Hepatocyte (in vitro differentiated cells): ENCODE measurements at regions not wholly inside any gene's neighbourhood (a gene's known extent, or its start where the extent isn't known, plus 50 kb on each side); places are given as distances from the start of the nearest gene placed in this dataset.
A peak's percentile ranks its signal among the peaks of the same experiment; 100 is the strongest.
"Not testable (repeated sequence)": the region's sequence is repeated elsewhere in the genome, so short reads cannot be mapped to it uniquely, and the experiment has no call there.

Source experiments
- DNase-seq: peaks from one replicate; pipeline ENCODE4 v3.0.0-alpha.2; 2016; ENCODE audit warnings: low spot score
- H2AFZ ChIP-seq: fragments of 200-600 bp; sonication (generic); 2 replicates; pipeline ENCODE4 v1.6.0; 2016; ENCODE audit warnings: antibody characterized with exemption, mild to moderate bottlenecking
- H3K27ac ChIP-seq: fragments of 200-600 bp; sonication (generic); 2 replicates; pipeline ENCODE4 v1.5.1; 2016; ENCODE audit warnings: mild to moderate bottlenecking
- H3K27me3 ChIP-seq: fragments of 200-600 bp; sonication (generic); 2 replicates; pipeline ENCODE4 v1.6.1; 2016
- H3K36me3 ChIP-seq: fragments of 200-600 bp; sonication (generic); replicated peaks from 2 replicates; pipeline ENCODE4 v1.5.1; 2016; ENCODE audit warnings: low read depth; ENCODE audit not compliant: insufficient read depth
- H3K4me1 ChIP-seq: fragments of 200-600 bp; sonication (generic); 2 replicates; pipeline ENCODE4 v1.5.1; 2016; ENCODE audit warnings: mild to moderate bottlenecking, moderate library complexity; ENCODE audit not compliant: insufficient read depth
- H3K4me2 ChIP-seq: fragments of 200-600 bp; sonication (generic); 2 replicates; pipeline ENCODE4 v1.6.0; 2016
- H3K4me3 ChIP-seq: fragments of 200-600 bp; sonication (generic); 2 replicates; pipeline ENCODE4 v1.5.1; 2016; ENCODE audit warnings: mild to moderate bottlenecking
- H3K79me2 ChIP-seq: fragments of 200-600 bp; sonication (generic); 2 replicates; pipeline ENCODE4 v1.6.0; 2017; ENCODE audit warnings: mild to moderate bottlenecking
- H3K9me2 ChIP-seq: fragments of 200-600 bp; sonication (generic); replicated peaks from 2 replicates; pipeline ENCODE4 v1.6.0; 2017; ENCODE audit warnings: mild to moderate bottlenecking; ENCODE audit not compliant: insufficient read depth
- H3K9me3 ChIP-seq: fragments of 200-600 bp; sonication (generic); 2 replicates; pipeline ENCODE4 v1.5.1; 2016; ENCODE audit warnings: low read depth, mild to moderate bottlenecking
- H4K20me1 ChIP-seq: fragments of 200-600 bp; sonication (generic); 2 replicates; pipeline ENCODE4 v1.6.0; 2016; ENCODE audit warnings: mild to moderate bottlenecking; ENCODE audit not compliant: insufficient read depth, poor library complexity, severe bottlenecking
- EZH2 ChIP-seq: fragments of 200-600 bp; sonication (generic); IDR thresholded peaks from 2 replicates; pipeline ENCODE4 v1.6.1; 2016; ENCODE audit warnings: antibody characterized with exemption, mild to moderate bottlenecking, borderline replicate concordance
- EZH2phosphoT487 ChIP-seq: fragments of 200-600 bp; sonication (generic); IDR thresholded peaks from one replicate; pipeline ENCODE4 v1.6.1; 2018; ENCODE audit warnings: antibody characterized with exemption, mild to moderate bottlenecking, low read depth, moderate library complexity; ENCODE audit not compliant: unreplicated experiment, severe bottlenecking
- WGBS: methylation state at CpG from one replicate; pipeline ENCODE4 v1.1.6; 2016; ENCODE audit warnings: low lambda C conversion rate; ENCODE audit errors: missing lambda C conversion rate; 5-methylcytosine and 5-hydroxymethylcytosine counted together
- TF ChIP-seq, protein P1 (sequence below): fragments of 200-600 bp; sonication (generic); IDR thresholded peaks from 2 replicates; pipeline ENCODE4 v1.5.1; 2016; ENCODE audit warnings: antibody characterized with exemption, mild to moderate bottlenecking; ENCODE audit not compliant: poor library complexity

DNA sequence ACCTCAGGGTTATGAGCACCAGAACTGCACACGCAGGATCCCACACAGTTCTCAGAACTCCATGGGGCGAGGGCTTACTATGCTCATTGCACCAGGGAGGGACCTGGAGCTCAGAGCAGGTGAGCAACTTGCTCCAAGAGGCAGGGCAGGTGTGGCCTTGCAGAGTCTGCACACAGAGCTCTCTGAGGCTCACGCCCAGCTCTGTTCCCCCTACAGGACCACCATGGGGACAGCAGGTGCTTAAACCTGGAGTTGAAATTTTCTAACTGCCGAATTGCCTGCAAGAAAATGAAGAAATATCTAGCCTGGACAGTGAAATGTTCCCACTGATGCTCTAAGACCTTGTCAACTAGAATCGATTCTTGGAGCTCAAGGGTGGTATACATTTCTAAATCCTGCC, 49.9 kb upstream of the MSMB start:
- not testable (repeated sequence) for H3K27me3 ChIP-seq, H4K20me1 ChIP-seq, H2AFZ ChIP-seq, DNase-seq, H3K9me3 ChIP-seq, H3K36me3 ChIP-seq, H3K79me2 ChIP-seq, H3K4me3 ChIP-seq, H3K9me2 ChIP-seq, H3K4me1 ChIP-seq, H3K4me2 ChIP-seq, H3K27ac ChIP-seq
- 87% methylated on average over 5 of the region's 5 CpGs for WGBS

GRCh38 chr10:46096446-46096845, 50.4 kb upstream of the MSMB start:
- Histone ChIP-seq H3K4me3 (no peak overlapping the region), H3K27ac (peak overlapping the region; percentile 40), H3K9me2 (no peaks in the 10 kb centered on the region), H4K20me1 (no peaks in the 10 kb centered on the region), H3K4me2 (no peak overlapping the region), H3K79me2 (no peaks in the 10 kb centered on the region), H3K9me3 (no peaks in the 10 kb centered on the region), H3K36me3 (no peaks in the 10 kb centered on the region), H3K4me1 (no peaks in the 10 kb centered on the region), H3K27me3 (no peaks in the 10 kb centered on the region), H2AFZ (no peak overlapping the region)
- WGBS: 75% methylated on average over 4 of the region's 4 CpGs
- no peak for DNase-seq
- TF ChIP-seq EZH2: no peak
- TF ChIP-seq EZH2phosphoT487: no peak
- TF ChIP-seq, protein P1, sequence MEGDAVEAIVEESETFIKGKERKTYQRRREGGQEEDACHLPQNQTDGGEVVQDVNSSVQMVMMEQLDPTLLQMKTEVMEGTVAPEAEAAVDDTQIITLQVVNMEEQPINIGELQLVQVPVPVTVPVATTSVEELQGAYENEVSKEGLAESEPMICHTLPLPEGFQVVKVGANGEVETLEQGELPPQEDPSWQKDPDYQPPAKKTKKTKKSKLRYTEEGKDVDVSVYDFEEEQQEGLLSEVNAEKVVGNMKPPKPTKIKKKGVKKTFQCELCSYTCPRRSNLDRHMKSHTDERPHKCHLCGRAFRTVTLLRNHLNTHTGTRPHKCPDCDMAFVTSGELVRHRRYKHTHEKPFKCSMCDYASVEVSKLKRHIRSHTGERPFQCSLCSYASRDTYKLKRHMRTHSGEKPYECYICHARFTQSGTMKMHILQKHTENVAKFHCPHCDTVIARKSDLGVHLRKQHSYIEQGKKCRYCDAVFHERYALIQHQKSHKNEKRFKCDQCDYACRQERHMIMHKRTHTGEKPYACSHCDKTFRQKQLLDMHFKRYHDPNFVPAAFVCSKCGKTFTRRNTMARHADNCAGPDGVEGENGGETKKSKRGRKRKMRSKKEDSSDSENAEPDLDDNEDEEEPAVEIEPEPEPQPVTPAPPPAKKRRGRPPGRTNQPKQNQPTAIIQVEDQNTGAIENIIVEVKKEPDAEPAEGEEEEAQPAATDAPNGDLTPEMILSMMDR: no peak

DNA sequence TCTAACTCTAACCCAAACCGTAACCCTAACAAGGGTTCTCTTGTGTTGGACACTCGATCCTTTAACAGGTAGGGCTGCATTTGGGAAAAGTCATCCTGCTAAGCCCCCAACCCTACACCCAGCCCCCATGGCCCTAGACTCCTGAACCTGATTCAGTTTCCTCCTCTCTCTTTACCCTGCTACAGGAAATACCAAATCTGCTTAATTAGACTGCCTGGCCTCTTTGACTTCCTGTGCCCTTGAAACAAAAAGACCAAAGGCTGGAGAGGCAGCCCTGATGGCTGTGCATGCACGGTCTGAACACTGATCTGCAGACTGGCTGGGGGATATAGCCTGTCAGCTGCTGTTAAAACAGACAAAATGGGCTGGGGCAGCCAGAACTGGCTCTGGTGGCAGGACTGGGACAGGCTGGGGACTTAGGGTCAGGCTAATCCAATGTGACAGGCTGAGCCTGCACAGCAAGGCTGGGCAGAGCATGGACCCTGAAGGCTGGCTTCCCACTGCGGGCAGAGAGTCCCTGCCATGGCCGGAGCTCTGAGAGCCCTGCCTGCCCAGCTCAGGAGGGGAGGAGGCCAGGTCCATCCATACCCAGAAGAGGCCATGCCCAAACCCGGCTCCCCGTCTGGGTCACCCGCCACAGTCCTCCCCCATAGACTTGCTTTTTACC, 51.0 kb upstream of the MSMB start:
- Histone ChIP-seq H4K20me1 (no peaks in the 10 kb centered on the region), H3K4me3 (no peak overlapping the region), H3K4me2 (no peak overlapping the region)

GRCh38 chr10:46097576-46098317, 51.7 kb upstream of the MSMB start:
- no peak for TF ChIP-seq EZH2phosphoT487
- TF ChIP-seq, protein P1: no peak
- no peak for TF ChIP-seq EZH2
- Histone ChIP-seq H4K20me1 (no peaks in the 10 kb centered on the region), H3K4me3 (no peak overlapping the region), H2AFZ (no peak overlapping the region), H3K79me2 (no peaks in the 10 kb centered on the region), H3K9me3 (no peaks in the 10 kb centered on the region), H3K4me1 (no peaks in the 10 kb centered on the region), H3K4me2 (no peak overlapping the region), H3K9me2 (no peaks in the 10 kb centered on the region), H3K27me3 (no peaks in the 10 kb centered on the region), H3K36me3 (no peaks in the 10 kb centered on the region), H3K27ac (no peak overlapping the region)
- DNase-seq: no peak
- 91% methylated on average over 14 of the region's 14 CpGs for WGBS

More for the DNA sequence above, 51.0 kb upstream of the MSMB start:
- Histone ChIP-seq H3K9me2 (no peaks in the 10 kb centered on the region), H2AFZ (no peak overlapping the region), H3K27me3 (no peaks in the 10 kb centered on the region), H3K79me2 (no peaks in the 10 kb centered on the region), H3K27ac (peak overlapping the region; percentile 40), H3K9me3 (no peaks in the 10 kb centered on the region), H3K36me3 (no peaks in the 10 kb centered on the region), H3K4me1 (no peaks in the 10 kb centered on the region)
- no peak for TF ChIP-seq EZH2phosphoT487
- no peak for TF ChIP-seq EZH2
- TF ChIP-seq, protein P1: no peak
- 75% methylated on average over 8 of the region's 8 CpGs for WGBS
- DNase-seq: no peak
